GM12873 (cell line): ENCODE measurements at regions not wholly inside any gene's neighbourhood (a gene's known extent, or its start where the extent isn't known, plus 50 kb on each side); places are given as distances from the start of the nearest gene placed in this dataset.

Source experiments
- CTCF ChIP-seq: IDR thresholded peaks from 2 replicates; pipeline ENCODE4 v1.5.1; 2012; ENCODE audit warnings: low read depth, mild to moderate bottlenecking, moderate library complexity, low read length, control low read depth; ENCODE audit not compliant: insufficient read depth; ENCODE audit errors: missing control alignments

- TF ChIP-seq CTCF = no peak
These were observed 542.5 kb downstream of the INSC start for GRCh38 chr11:15657264-15657663.

DNA sequence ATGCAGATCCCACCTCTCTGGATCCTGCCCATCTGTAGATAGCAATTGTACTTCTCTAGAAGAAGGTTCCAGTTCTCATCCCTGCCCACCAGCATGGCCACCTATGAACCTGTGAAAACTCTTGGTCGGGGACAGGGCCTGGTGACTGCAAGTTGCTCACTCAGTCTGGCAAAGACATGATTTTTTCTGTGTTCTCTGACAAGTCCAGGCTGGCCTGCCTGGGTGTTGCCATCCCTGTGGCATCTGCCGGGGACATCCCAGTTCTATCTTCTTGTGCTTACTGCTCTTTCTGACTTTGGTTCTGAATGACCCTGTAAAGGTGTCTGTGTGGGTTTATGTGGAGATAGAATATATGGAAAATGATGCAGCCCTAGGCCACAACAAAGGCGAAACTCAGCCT is 545.8 kb downstream of the INSC start:
- no peak for TF ChIP-seq CTCF

GRCh38 chr11:15662285-15662684 is 547.6 kb downstream of the INSC start:
- TF ChIP-seq CTCF = no peak

- no peak for TF ChIP-seq CTCF
These were observed 549.1 kb downstream of the INSC start for GRCh38 chr11:15663777-15664218.

DNA sequence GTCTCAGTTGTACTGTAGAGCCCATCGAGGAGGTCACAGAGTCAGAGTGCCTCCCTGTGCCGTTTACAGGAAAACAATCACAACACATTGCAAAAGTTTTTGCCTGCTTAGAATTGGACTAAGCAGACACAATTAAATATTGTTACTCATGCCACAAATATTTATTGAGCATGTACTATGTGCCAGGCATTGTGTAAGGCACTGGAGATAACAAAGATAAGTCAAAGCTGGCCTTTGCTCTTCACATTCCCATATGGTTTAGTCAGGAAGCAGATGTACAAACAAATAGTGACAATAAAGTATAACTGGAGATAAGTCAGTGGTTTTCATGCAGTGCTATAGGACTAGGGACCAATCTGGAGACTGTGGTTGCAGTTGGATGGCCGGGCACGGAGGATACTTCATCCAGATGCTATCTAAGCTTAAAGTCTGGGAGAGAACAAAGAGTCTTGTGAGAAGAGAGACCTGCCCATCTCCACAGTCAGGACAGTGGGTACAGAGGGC is 550.7 kb downstream of the INSC start:
- no peak for TF ChIP-seq CTCF

DNA sequence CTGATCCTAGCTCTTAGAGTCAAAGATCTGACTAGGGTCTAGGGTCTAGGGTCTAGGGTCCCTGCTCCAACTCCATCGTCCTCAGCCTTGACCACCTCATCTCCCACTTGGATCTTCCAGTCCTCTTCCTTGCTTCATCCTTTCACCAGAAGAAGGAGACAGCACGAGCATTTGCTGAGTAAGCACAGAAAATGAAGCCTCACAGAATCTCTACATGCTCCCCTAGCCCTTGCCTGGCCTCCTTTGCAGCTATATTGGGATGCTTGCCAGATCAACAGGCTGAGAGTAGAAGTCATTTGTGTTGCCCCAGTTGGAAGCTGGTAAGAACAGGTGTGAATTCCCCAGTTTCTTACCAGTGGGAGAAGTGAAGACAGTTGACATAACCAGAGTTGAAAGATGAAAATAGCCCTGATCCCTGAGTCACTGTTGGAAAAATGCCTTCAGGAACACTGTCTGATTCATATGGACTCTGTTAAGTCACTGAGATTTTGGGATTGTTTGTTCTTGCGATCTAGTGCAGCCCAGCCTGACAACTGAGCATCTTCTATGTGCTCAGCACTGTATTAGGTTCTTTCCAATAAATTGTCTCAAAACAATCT is 552.5 kb downstream of the INSC start:
- no peak for TF ChIP-seq CTCF

GRCh38 chr11:15668718-15669117 is 554.0 kb downstream of the INSC start:
- TF ChIP-seq CTCF = no peak
